NCI-H345 treated with DMSO at 0.1 percent for 48 hours (cell line): ENCODE measurements at regions not wholly inside any gene's neighbourhood (a gene's known extent, or its start where the extent isn't known, plus 50 kb on each side); places are given as distances from the start of the nearest gene placed in this dataset.
"Not testable (repeated sequence)": the region's sequence is repeated elsewhere in the genome, so short reads cannot be mapped to it uniquely, and the experiment has no call there.

ENCODE experiments used
- DNase-seq: peaks from one replicate; lab custom pipeline; 2025; ENCODE audit not compliant: unreplicated experiment; lab: John Stamatoyannopoulos, UW

DNA sequence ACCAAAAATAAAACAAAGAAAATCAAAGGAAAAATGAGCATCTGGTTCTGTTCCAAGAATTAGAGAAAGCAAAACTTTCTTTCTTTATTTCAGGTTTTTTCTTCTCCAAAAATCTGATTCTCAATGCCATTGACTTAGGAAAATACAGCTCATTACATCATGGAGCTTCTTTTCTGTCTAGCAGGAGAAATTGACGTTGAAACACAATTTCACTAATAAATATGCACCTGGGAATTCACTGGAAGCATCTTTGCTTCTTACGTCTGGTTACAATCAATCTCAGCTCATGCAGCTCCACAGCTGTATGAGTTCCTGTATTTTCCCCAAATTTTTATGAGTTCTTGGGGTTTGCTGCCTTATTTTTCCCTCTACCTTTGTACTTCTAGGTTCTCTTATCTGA, 1568.6 kb upstream of the GOT2 start:
- no peak for DNase-seq

- DNase-seq, result no peak
Measured at GRCh38 chr16:60302261-60302660, 1568.1 kb upstream of the GOT2 start.

DNA sequence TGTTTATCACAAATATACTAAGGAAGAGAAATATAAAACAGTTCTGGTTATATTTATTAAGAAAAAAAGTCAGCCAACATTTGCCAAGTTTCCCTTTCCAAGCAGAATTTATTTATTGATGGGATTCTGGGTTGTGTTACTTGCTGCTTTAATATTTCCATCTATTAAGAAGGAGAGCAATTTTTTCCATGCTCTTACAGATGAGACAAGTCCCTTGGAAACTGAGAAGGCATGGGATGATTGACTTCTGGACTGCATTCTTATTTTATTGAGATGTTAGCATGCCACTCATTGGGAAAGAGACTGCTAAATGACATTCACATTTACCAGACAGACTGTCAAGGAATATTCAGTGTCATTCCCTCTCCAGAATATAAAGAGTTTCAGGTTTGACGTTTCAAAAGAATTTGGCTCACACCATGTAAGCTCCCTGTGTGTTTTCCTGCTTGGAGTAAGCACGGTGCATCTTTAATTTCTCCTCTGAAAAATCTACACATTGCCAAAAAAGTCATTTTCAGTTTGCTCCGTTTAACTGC, 1565.2 kb upstream of the GOT2 start:
- DNase-seq, result no peak

DNA sequence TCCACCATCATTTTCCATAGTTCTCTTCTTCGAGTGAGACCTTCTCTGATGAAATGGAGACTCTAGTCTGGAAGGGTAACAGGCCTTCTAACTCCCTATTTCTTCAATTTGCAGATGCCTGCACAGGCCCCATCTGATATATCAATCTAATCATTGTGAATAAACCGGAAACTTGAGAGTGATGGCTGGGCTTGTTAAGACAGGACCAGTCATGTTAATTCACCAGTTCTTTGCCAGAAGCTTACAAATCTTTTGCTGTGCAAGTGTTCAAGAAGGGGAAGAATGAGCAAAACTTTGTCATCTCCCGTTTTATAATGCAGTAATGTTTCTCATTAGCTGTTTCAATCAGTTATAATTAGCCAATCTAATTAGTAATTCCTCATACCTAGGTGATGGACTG, 1561.3 kb upstream of the GOT2 start:
- no peak for DNase-seq

DNA sequence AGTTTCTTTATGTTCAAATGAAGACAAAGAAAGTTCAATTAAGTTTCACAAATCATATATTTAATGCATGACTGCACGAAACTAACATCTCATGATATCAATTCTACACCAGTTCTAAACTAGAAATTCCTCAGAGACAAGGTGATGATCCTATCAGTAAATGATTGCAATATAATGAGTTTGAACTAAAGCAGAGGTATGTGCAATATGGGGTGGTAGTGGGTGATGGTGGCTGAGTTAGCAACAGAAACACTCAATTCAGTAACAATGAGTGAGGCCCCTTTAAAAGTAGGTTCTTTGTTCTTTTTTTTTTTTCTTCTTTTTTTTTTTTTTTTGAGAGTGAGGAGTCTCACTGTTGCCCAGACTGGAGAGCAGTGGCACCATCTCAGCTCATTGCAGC, 1551.7 kb upstream of the GOT2 start:
- no peak for DNase-seq

DNA sequence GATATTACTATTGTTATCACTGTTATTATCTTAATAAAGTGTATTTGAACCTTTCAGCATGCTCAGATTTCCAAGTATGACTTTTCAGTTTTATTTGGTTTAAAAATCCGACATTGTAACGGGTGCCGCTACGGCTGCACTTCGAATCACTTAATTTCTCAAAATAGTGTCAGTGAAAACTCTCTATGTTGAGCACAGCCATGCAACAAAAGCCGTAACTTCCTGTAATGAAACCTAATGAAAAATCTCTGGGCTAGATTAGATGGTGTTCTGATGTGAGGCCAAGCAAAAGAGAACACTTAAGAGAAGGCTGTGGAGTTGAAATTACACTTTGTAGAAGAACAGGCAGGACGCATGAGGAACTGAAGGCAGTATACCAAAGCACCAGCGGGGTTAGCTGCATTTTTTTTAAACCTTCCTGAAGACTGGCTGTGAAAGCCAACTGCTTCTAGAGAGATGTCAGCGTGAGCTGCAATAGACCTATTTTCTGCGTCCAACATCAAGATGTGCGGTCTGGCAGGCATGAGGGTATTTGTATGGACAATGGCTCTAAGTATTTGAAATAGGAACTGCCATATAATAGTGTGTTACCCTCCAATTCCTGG, 1545.0 kb upstream of the GOT2 start:
- no peak for DNase-seq

GRCh38 chr16:60274431-60275019, 1540.4 kb upstream of the GOT2 start:
- DNase-seq, result no peak

GRCh38 chr16:60271781-60272180, 1537.7 kb upstream of the GOT2 start:
- no peak for DNase-seq

DNA sequence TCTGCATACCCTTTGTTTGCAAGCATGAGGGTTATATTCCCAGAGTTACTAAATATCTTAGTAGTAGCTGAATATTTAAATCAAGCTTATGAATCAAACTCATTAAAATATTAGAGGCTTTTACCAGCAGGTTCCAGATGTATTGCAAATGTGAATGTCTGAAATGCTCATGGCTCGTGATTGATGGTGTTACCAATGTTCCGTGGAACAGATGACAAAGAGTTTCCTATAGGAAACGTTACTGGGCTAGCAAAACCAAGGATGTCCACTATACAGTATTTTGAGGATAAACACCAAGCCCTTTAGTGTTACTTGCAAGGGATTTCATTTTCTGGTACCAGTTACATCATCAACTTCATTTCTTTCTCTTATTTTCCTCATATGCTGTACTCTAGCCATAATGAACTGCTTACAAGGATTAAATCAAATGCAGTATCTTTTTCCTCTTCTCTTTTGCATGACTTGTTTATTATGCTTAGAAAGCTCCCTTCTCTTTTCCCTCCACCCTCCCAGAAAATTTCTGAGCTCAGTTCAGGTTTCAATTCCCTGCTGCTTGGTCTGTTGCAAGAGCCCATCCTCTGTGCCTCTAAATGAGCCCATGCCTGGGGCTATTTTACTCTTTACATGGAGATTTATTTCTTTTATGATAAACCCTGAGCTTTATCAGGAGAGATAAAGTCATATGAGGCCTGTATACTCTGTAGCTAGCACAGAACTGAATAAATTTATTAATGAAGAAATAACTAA, 1537.1 kb upstream of the GOT2 start:
- no peak for DNase-seq

DNA sequence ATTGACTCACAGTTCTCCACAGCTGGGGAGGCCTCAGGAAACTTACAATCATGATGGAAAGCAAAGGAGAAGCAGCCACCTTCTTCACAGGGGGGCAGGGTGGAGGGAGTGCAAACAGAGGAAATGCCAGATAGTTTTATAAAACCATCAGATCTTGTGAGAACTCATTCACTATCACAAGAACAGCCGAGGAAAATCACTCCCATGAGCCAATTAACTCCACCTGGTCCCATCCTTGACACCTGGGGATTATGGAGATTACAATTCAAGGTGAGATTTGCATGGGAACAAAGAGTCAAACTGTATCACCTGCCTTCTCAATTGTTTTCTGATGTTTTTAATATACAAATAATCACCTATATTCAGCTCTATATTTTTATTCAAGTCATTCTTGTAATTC, 1527.3 kb upstream of the GOT2 start:
- DNase-seq, result no peak

- DNase-seq, result no peak
Measured at GRCh38 chr16:60259956-60260355, 1525.8 kb upstream of the GOT2 start.

- no peak for DNase-seq
Measured at GRCh38 chr16:60246086-60246485, 1512.0 kb upstream of the GOT2 start.

DNA sequence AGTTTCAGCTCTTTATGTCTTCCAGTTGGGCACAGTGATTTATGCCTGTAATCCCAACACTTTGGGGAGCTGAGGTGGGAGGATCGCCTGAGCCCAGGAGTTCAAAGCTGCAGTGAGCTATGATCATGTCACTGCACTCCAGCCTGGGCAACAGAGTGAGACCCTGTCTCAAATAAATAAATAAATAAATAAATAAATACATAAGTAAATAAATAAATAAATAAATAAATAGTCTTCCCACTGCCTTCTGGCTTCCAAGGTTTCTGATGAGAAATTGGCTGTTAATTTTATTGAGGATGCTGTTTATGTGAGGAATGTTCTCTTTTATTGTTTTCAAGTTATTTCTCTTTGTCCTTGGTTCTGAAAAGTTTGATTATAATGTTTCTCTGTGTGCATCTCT, 1507.6 kb upstream of the GOT2 start:
- DNase-seq, result no peak

GRCh38 chr16:60230666-60231065, 1496.5 kb upstream of the GOT2 start:
- DNase-seq, result no peak

GRCh38 chr16:60225541-60225940, 1491.4 kb upstream of the GOT2 start:
- no peak for DNase-seq

DNA sequence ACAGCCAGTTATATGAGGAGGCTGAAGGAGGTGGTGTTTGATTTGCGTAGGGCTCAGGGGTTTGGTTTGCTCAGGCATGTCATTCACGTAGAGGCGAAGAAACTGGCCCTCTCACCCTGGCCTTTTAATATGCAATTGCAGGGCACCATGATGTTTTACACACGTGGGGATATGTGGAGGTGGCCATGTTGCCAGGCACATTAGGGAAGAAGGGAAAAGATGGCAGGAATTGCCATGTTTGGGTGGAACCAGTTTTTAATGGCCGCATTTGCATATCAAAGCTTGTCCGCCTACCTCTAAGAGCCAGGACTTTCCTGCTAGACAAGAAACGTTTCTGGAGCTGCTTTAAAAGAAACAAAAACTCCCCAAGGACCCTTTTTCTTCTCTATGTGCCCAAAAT, 1483.7 kb upstream of the GOT2 start:
- no peak for DNase-seq

DNA sequence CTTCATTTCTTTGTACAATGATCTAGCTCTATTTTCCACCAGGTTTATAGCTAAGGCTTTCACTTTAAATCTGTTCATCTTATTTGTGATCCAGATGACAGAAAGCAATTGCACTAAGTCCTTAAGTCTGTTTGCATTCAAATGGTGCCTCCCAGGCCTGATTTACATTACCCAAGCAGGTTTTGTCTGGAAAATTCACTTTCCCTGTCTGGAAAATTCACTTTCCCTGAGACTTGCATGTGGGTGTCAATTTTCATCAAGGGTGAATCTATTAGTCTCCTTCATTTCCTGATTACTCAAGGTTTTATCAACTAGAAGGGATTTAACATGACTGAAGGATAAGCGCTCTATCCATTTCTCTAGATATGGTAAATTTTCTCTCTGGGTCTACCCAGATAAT, 1480.2 kb upstream of the GOT2 start:
- no peak for DNase-seq

- DNase-seq, result no peak
Measured at GRCh38 chr16:60206516-60206915, 1472.4 kb upstream of the GOT2 start.

DNA sequence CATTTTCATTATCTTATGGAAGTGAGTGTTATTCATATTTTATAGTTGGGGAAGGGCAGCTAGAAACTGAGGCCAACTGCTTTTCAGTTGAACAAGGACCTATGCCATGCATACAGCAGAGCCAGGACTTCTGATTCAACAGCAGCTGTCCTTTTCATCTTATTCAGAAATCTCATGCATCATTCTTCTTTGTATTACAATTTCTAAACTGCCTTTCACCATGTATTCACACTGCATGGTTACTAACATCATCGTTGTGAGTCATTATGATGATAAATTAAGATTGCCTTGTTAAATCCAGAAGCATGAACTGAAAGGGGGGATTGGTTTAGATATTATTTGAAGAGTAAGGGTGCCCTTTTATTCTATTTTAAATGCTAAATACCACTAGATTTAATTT, 1470.1 kb upstream of the GOT2 start:
- no peak for DNase-seq

DNA sequence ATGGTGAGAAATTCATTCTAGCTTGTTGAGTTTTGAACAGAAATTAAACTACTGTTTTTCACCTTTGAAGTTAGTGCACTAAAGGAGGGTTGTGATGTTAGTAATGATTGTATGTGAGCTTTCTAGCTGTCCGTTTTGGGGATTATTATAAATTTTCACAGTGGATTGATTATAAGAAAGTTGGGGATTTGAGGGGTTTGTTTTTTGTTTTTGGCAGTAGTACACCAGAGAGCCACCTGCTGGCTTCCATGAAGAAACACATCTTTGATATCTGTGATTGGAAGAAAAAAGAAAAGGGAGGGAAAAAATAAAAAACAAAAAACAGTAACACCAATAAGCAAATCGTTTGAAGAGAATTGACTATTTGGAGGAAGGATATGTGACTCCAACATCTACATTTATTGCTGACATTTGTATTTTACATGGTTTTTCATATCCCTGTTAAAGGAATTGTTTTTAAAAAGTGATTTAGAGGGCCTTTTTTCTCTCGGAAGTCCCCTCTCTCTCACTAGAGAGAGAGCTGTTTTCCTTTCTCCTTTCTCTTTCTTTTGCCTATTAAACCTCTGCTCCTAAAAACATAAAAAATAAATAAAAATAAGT, 1469.5 kb upstream of the GOT2 start:
- no peak for DNase-seq

GRCh38 chr16:60200729-60201128, 1466.6 kb upstream of the GOT2 start:
- DNase-seq, result not testable (repeated sequence)

DNA sequence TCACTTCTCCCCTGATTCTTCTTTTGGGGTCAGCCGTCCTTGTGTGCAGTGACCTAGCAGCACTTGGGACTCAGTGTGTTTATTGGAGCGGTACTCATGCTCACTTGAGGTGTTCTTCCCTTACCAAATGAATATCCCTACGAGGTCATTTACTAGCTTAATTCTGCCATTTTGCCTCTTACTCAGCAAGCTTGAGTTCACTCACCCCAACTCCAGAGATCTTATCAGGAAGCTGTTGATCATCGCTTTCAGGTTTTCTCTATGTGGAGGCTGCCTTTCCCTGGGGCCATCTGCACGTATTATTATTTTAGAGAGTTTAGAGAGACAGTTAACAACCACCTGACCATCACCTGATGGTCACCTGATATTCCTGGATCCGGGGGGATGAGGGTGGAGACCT, 1466.0 kb upstream of the GOT2 start:
- DNase-seq, result no peak
